NT2/D1 (cell line): ENCODE measurements at regions not wholly inside any gene's neighbourhood (a gene's known extent, or its start where the extent isn't known, plus 50 kb on each side); places are given as distances from the start of the nearest gene placed in this dataset.

Experiments used
- SUZ12 ChIP-seq: IDR thresholded peaks from 2 replicates; pipeline ENCODE4 v1.6.1; 2011; ENCODE audit not compliant: insufficient read length, insufficient read depth; ENCODE audit errors: extremely low read depth
- YY1 ChIP-seq: IDR thresholded peaks from 2 replicates; pipeline ENCODE4 v1.6.1; 2011; ENCODE audit not compliant: insufficient read length, insufficient read depth
- ZNF274 ChIP-seq: IDR thresholded peaks from 2 replicates; pipeline ENCODE4 v1.6.1; 2011; ENCODE audit warnings: mild to moderate bottlenecking, low read depth, low read length

DNA sequence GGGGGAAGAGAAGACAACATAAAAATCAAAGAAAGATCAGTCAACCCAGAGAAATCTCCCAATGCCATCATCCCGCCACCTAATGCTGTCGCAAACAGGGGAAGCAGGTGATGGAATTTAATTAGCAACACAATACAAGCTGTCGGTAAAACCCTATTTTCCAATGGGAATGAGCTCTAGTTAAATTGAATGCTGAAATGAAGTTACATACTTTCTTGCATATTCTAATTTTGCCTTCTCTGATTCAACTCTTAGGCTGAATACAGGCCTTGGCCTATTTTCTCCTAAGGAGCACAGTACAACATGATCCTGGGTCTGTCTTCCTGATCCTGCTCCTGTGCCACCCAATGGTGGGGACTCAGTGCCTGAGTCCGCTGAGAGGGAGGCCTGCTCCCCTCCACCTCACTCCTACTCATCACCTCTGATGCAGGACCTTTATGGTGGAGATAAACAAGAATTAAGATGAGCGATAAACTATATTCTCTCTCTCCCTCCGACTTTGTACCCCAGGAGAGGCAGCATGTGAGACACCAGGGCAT lies 238.8 kb downstream of the GXYLT1 start:
- TF ChIP-seq ZNF274 = no peak
- no peak for TF ChIP-seq YY1
- no peak for TF ChIP-seq SUZ12
